ENCODE measurements at regions not wholly inside any gene's neighbourhood (a gene's known extent, or its start where the extent isn't known, plus 50 kb on each side); places are given as distances from the start of the nearest gene placed in this dataset.

GRCh38 chr13:40084934-40085333 is 429.5 kb downstream of the COG6 start:
- TF ChIP-seq, protein P1, sequence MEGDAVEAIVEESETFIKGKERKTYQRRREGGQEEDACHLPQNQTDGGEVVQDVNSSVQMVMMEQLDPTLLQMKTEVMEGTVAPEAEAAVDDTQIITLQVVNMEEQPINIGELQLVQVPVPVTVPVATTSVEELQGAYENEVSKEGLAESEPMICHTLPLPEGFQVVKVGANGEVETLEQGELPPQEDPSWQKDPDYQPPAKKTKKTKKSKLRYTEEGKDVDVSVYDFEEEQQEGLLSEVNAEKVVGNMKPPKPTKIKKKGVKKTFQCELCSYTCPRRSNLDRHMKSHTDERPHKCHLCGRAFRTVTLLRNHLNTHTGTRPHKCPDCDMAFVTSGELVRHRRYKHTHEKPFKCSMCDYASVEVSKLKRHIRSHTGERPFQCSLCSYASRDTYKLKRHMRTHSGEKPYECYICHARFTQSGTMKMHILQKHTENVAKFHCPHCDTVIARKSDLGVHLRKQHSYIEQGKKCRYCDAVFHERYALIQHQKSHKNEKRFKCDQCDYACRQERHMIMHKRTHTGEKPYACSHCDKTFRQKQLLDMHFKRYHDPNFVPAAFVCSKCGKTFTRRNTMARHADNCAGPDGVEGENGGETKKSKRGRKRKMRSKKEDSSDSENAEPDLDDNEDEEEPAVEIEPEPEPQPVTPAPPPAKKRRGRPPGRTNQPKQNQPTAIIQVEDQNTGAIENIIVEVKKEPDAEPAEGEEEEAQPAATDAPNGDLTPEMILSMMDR (IDR thresholded peaks at IDR 0.05; ENCODE audit: low read depth, low read length), result no peak
- DNase-seq (ENCODE audit: extremely low read depth, low read depth), result no peak

DNA sequence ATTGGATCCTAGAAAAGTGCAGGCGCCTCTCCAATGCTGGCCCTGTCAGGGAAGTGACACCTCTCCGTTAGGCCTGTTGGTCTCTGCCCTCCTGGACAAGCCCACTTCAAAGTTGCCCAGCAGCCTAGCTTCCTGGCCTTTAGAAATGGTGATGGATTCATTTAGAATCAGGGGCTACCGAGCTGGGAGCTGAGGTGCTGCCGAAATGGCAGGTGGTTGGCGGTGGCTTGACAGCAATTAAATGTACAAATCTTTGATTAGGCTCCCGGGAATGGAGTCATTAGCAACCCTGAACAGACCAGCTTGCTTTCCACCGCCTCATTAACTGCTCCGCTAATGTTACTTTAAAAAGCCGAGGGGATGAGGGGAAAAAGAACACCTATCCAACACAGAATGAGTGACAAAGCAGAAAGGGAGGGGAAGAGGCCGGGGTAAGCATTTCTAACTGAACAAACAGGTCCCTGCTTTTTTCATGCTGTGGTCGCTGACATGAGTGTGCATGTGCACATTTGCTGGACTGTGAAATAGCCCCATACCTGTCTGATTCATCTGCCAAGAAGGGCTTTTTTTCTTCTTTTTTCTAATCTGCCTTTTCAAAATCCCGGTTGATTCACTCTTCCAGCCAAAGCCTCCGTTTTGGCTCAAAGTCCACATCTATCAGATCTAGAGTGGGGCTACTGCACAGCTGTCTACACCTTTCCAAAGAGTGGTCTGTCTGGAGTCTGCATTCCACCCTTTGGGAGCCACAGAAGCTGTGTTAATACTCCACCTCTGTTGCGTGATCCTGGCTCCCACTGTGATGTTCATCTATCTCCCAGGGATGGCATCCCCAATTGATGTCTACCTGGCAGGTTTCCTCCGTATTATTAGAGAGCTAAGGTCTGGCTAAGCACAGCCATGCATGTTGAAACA is 431.9 kb downstream of the COG6 start:
- TF ChIP-seq, protein P1 (IDR thresholded peaks at IDR 0.05; ENCODE audit: low read depth, low read length), result no peak
- no peak for DNase-seq (ENCODE audit: extremely low read depth, low read depth)

GRCh38 chr13:40094056-40094455 is 438.6 kb downstream of the COG6 start:
- no peak for DNase-seq (ENCODE audit: extremely low read depth, low read depth)
- TF ChIP-seq, protein P1 (IDR thresholded peaks at IDR 0.05; ENCODE audit: low read depth, low read length), result no peak

DNA sequence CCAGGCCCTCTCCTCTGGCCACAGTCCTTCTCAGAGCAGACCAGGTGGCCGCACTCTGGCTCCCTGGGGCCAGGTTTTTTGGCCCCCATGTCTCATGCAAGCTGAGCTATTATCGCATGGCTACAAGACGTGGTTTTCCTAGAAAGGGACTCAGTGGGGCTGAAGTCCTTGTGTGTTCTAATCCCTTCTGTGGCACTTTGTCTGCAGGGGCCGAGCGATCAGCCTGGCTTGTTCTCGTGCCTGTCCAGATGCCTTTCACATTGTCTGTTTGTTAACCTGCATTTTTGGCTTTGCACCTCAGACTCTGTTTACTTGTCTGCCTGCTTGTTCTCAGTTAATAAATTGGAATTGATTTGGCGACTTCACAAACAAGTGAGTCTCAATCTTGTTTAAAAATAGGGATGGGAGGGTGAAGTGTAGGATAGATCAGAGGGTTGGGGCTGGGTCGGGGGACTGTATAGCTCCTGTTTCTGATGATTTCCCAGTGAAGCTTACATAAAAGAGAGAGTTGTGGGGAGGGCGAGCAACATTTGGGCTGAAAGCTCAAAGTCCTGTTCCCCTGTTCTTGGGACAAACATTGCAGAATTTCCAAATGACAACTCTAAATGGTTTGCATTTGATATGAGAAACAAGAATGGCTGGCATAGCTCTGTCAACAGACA is 440.4 kb downstream of the COG6 start:
- DNase-seq (ENCODE audit: extremely low read depth, low read depth), result no peak
- TF ChIP-seq, protein P1 (IDR thresholded peaks at IDR 0.05; ENCODE audit: low read depth, low read length), result no peak

DNA sequence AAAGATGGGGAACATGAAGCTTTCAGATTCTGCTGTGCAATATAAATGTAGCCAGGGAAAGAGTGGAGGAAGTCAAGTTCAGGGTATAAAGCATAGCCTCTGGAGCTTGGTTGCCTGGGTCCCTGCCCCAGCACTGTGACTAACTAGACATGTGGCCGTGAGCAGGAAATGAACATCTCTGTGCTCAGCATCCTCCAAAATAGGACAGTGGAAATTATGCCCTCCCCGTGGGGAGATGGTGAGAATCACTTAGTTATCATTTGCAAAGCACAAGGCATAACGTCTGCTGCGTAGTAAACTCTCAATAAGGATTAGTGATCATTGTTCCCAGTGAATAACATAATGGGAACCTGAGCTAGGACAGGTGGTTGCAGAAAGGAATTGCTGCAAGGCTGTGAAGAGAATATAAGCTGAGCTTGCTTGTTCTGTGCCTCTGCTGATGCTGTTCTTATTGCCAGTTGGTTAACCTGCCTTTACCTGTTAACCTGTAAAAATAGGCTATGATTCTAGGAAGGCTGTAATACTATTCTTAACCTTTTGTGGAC is 441.0 kb downstream of the COG6 start:
- TF ChIP-seq, protein P1 (IDR thresholded peaks at IDR 0.05; ENCODE audit: low read depth, low read length), result no peak
- DNase-seq (ENCODE audit: extremely low read depth, low read depth), result no peak

GRCh38 chr13:40098246-40098645 is 442.8 kb downstream of the COG6 start:
- TF ChIP-seq, protein P1 (IDR thresholded peaks at IDR 0.05; ENCODE audit: low read depth, low read length), result no peak
- DNase-seq (ENCODE audit: extremely low read depth, low read depth), result no peak
